AG08395 (cell line): ENCODE measurements at regions not wholly inside any gene's neighbourhood (a gene's known extent, or its start where the extent isn't known, plus 50 kb on each side); places are given as distances from the start of the nearest gene placed in this dataset.

Source experiments
- DNase-seq: peaks from one replicate; pipeline ENCODE4 v3.0.0; 2012; ENCODE audit warnings: mixed read lengths, low spot score

DNA sequence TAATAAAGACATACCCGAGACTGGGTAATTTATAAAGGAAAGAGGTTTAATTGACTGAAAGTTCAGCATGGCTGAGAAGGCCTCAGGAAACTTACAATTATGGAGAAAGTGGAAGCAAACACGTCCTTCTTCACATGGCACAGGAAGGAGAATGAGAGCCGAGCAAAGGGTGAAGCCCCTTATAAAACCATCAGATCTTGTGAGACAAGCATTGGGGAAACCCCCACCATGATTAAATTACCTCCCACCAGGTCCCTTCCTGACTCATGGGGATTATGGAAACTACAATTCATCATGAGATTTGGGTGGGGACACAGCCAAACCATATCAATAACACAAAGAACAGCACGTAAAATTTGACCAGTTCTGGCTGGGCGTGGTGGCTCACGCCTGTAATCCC is 85.6 kb upstream of the ATF7IP start:
- no peak for DNase-seq

DNA sequence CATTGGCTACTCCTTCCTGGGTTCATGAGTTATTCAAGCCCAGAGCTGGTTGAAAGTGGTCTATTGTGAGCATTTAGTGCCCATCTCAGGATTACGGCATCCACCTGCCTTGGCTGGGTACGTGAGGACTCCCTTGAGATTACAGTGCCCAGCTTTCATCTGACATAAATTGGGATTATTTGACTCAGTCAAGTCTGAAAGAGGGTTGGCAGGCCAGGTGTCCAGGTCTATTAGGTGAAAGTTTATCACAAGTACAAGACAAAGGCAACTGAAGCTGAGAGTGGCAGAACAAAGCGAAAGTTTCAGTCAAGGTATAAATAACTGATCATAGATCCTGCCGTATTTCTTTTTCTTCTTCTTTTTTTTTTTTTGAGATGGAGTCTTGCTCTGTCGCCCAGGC is 84.6 kb upstream of the ATF7IP start:
- DNase-seq = no peak

DNA sequence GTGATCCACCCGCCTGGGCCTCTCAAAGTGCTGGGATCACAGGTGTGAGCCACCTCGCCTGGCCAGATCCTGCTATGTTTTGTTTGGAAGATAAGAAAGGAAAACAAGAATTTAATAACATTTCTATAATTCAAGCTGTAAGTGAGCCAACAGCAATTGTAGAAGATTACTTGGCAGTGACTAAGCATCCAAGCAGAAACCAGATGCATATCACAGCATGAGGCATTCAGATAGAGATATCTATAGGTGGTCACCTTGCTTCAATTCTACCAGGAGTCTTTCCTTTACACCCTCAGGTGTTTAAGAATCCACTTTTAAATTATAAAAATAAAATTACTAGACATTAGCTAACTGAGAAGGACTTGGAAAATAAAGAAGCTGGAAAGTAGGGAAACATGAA is 83.9 kb upstream of the ATF7IP start:
- no peak for DNase-seq

DNA sequence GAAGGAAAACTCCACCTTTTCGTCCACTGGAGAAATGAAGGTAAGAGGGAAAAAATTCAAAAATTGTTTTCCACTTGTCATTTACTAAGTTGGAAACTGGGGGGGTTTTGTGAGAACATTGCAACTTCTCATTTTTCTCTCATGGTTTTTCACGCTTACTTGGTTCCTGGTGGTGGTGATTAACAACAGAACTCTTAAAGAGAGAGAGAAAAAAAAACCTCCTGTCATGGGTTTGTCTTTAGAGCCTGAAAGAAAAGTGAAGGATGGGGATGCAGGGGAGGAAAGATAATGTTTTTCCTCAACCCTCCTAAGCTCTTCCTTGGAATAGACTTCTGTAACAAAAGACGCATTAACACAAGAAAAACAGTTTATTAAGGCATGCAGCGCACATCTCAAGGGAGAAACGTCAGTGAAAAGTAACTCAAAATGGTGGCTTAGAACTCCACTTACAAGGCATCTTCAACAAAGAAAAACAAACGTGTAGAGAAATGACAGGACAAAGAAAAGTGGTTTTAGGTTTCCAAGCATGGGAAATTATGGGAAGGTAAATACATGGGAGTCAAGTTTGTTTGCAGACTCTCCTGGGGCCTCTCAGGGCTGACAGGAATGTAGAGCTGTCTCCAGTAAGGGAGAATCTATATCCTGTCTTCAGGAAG is 81.9 kb upstream of the ATF7IP start:
- no peak for DNase-seq

DNA sequence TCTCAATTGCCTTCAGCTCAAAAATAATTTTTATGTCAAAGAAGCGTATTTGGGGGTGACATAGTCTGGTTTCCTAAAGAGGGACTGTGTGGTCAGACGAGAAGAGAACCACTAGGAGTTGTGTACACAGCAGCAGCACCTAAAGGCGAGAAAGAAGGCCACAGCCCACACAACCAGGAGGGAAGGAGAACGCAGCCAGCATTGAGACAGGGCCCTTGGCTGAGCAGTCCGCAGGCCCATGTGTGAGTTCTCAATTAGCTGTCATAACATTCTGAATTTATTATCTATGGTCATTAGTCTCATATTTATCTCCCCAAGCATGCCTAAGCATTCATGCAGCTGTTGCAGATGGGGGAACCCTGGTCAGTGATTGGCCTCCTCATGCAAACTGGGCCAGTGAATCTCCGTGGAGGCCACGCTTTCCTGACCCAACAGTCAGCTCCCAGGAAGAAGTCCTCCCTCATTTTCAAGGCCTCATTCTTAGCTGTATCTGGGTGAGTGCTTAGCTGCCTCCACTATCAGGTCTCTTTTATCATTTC is 81.2 kb upstream of the ATF7IP start:
- no peak for DNase-seq

DNA sequence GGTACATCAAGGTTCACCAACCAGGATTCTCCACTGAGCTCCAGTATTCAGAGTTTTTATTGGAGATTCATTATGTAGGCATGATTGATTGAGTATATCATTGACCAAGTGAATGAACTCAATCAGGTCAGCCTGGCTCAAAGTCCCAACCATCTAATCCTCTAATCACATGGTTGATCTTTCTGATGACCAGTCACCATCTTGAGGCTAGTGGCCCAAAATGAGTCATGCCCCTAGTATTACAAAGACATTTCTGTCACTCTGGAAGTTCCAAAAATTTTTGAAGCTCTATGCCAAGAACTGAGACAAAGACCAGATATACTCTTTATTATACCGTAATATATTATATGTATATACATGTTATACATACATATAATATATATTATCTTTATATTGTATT is 75.9 kb upstream of the ATF7IP start:
- DNase-seq = no peak

DNA sequence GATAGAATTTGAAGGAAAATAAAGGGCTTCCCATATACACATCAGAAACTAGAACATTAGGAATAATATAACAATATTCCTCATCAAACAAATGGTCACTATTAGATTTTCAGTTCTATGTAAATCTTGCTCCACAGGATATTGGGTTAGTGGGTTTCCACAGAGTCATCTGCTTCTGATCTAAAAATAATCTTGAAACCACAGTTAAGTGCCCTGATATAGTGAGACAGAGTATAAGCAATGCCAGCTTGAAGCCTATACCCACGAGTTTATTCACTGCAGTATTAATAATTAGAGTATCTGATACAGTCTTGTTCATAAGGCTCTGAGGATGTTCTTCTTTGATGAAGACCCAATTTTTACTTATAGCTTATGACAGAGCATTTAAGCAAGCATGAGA is 74.5 kb upstream of the ATF7IP start:
- no peak for DNase-seq

DNA sequence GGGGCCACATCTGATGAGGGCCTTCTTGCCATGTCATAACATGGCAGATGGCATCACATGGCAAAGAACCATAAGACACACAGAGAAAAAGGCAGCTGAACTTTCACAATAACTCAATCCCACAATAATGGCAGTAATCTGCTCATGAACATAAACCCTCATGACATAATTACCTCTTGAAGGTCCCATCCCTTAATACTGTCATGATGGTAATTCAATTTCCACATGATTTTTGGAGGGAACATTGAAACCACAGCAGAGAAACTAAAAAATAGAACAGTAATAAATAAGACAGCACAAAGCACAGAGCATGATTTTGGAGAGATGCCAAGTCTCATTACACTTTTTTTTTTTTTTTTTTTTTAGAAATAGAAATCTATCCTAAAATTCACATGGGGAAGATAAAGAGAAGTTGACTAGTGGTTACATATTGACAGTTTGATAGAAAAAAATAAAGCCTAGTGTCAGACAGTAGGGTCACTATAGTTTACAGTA is 61.8 kb upstream of the ATF7IP start:
- DNase-seq = no peak

DNA sequence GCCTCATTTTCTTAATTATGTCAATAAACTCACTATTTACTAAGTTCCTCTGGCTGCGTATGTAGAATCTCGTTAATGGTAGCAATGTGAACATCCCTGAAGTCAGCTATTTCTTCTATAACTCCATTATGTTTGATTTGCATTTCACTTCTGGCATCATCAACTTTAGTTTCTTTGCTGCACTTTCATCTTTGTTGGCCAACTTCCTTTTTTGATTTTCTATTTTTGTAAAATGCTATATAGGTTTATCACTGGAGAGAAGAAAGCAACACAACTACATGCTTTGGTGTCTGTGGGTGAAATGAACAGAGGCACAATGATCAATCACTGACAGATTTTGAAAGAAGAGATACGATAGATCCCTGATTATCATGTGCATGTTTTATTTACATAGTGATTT is 58.5 kb upstream of the ATF7IP start:
- DNase-seq = no peak

DNA sequence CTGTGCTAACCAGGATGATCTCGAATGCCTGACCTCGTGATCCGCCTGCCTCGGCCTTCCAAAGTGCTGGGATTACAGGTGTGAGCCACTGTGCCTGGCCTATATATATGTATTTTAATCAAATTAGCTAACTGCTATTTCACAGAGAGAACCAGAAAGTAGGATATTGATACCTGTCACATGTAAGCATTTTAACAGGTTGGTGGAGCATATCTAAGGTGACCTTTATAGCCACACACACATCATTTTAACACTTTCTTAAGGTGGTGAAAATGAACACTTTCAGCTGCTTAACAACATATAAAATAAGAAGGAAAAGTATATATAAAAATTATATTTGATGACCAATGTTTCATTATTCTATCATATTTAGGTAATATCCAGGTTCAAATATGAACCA is 57.0 kb upstream of the ATF7IP start:
- DNase-seq = no peak

DNA sequence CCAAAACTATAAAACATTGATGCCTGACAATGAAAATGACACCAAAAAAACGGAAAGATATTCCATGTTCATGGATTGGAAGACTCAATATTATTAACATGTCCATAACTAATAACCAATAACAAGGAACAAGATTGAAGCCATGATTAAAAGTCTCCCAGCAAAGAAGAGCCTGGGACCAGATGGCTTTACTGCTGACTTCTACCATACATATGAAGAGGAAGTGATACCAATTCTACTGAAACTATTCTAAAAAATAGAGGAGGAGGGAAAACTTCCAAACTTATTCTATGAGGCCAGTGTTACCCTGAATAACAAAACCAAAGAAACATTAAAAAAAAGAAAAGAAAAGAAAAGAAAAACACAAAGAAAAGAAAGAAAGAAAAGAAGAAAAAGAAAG is 54.6 kb upstream of the ATF7IP start:
- DNase-seq = no peak

DNA sequence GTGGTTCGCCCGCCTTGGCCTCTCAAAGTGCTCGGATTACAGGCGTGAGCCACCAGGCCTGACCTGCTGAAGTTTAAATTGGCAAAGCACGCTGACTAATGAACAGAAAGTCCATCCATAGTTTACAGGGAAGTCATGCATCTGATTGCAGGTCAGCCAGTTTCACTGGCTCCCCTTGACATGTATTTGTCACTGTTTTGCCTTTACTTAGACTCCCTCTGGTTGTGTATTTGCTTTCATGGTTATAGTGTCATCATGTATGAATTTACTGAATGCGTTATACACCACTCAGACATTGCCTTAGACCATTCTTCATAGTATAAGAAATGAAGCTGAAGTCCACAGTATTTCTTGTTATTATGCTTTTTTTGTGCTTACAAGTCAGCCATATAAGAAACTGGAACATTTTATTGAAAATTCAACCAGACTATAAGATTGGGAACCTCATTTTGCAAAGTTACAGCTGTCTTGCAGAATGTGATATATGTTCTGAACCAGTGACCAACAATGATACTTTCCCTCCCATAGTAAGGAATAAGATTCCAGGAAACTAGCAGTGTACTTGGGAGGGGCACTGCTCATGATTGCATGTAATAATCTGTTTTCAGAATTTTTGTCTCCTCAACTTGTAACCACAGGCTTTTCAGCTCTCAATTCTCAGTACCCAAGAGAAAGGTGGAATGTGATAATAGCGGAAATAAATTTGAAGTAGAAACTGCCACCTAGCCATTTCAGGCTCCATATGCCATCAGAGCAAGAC is 51.9 kb upstream of the ATF7IP start:
- DNase-seq = no peak

DNA sequence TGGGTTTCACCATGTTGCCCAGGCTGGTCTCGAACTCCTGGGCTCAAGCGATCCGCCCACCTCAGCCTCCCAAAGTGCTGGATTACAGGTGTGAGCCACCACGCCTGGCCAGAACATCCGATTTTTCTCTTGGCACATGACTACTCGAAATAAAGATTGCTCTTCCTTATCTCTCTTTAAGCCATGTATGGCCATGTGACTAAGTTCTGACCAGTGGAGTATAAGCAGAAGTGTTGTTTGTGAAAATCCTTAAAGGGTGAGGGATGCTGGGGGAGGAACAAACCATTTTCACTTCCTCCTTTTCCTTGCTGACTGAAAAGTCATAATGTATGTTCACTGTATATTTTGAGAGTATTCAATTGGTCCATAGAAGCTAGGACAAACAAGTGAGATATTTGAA is 50.7 kb upstream of the ATF7IP start:
- DNase-seq = no peak

DNA sequence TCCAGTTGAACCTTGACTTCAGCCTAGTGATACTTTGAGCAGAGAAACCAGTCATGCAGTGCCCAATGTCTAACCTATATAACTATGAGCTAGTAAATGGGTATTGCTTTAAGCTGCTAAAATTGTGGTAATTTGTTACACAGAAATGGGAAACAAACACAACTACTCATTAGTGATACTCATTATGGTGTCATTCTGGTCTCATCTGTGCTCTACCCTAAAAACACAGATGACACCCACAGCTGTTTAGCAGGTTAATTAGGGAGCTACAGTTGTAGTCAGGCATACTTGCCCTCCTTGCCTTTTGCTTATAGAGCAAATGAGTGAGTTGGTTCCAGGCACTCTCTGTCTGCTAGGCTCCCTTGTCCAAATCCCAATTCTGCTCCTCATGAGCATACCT is 50.0 kb upstream of the ATF7IP start:
- DNase-seq = no peak
